SK-N-MC (cell line): ENCODE measurements at regions not wholly inside any gene's neighbourhood (a gene's known extent, or its start where the extent isn't known, plus 50 kb on each side); places are given as distances from the start of the nearest gene placed in this dataset.

ENCODE experiments used
- EZH2 ChIP-seq: fragments of 200-600 bp; sonication (generic); IDR thresholded peaks from one replicate; pipeline ENCODE4 v1.6.1; 2017; ENCODE audit warnings: antibody characterized with exemption
- FOXP2 ChIP-seq: optimal IDR thresholded peaks from 2 replicates; pipeline ENCODE3; 2011; ENCODE audit warnings: mild to moderate bottlenecking, moderate library complexity; ENCODE audit not compliant: insufficient read depth; ENCODE audit errors: extremely low read length, control extremely low read depth

DNA sequence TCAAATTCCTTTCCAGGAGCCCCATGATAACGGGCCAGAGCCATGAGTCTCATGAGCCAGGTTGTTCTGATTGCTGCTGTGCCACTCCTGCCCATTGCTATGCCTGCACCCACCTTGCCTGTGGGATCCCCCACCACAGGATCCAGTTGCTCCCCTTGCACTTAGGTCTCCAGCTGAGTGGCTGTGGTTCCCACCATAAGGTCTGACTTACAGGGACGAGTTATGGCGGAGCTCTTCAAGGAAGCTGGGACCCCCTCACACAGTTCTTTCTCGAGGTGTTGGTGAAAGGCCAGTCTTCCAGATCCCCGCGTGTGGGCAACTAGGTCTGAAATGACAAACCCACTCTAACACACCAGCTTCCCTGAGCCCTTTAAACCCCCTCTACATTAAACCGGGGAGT lies 111.9 kb upstream of the C14orf180 start:
- no peak for TF ChIP-seq FOXP2
- no peak for TF ChIP-seq EZH2
